Gastroesophageal sphincter (tissue), 4 donors: ENCODE measurements at regions not wholly inside any gene's neighbourhood (a gene's known extent, or its start where the extent isn't known, plus 50 kb on each side); places are given as distances from the start of the nearest gene placed in this dataset.

Experiments used
- ATAC-seq: fragments of 150-250 bp; one replicate; pipeline ENCODE4 v1.9.1; 2016; ENCODE audit warnings: mild to moderate bottlenecking, moderate library complexity
- H3K27ac ChIP-seq, 4 donors: fragments of 200-600 bp; sonication (generic) in 3 of 4; 1 replicate in 3 of 4; 2 replicates in 1 of 4; pipeline ENCODE4 v1.5.1; 2016 to 2019
- H3K27me3 ChIP-seq: fragments of 200-600 bp; sonication (generic); one replicate; pipeline ENCODE4 v1.5.1; 2019
- H3K36me3 ChIP-seq, 2 donors: fragments of 200-600 bp; sonication (generic); one replicate each; pipeline ENCODE4 v1.5.1; 2019; ENCODE audit warnings: control low read depth in 1 of 2
- H3K4me1 ChIP-seq, 3 donors: fragments of 200-600 bp; sonication (generic); 1 replicate in 2 of 3; 2 replicates in 1 of 3; pipeline ENCODE4 v1.5.1; 2016 to 2019; ENCODE audit warnings: control low read depth in 2 of 3
- H3K4me3 ChIP-seq, 2 donors: fragments of 200-600 bp; sonication (generic); one replicate each; pipeline ENCODE4 v1.5.1; 2019; ENCODE audit warnings: mild to moderate bottlenecking in 1 of 2, moderate library complexity in 1 of 2
- H3K9me3 ChIP-seq, 3 donors: fragments of 200-600 bp; sonication (generic); one replicate each; pipeline ENCODE4 v1.5.1; 2017 to 2019; ENCODE audit warnings: control low read depth in 2 of 3
- CTCF ChIP-seq, 4 experiments: fragments of 200-600 bp in 2 of 4; fragments of 450-650 bp in 2 of 4; sonication (generic) in 1 of 4; IDR thresholded peaks; one replicate each; pipeline ENCODE4 v1.5.1; 2017 to 2019; ENCODE audit warnings: antibody characterized with exemption in 4 of 4, mild to moderate bottlenecking in 2 of 4, moderate library complexity in 2 of 4
- EP300 ChIP-seq: sonication (generic); formaldehyde crosslinking; IDR thresholded peaks from one replicate; pipeline ENCODE4 v1.6.1; 2017; ENCODE audit warnings: antibody characterized with exemption, mild to moderate bottlenecking
- POLR2A ChIP-seq, 2 donors: fragments of 450-650 bp; IDR thresholded peaks; one replicate each; pipeline ENCODE4 v1.6.1; 2017; ENCODE audit warnings: antibody characterized with exemption in 2 of 2, mild to moderate bottlenecking in 2 of 2, moderate library complexity in 1 of 2
- POLR2AphosphoS5 ChIP-seq: sonication (generic); formaldehyde crosslinking; IDR thresholded peaks from one replicate; pipeline ENCODE4 v1.6.1; 2017; ENCODE audit warnings: antibody characterized with exemption
- WGBS, 2 donors: methylation state at CpG; one replicate each; pipeline ENCODE4 v1.1.5; 2018; ENCODE audit warnings: low coverage in 1 of 2; 5-methylcytosine and 5-hydroxymethylcytosine counted together

GRCh38 chr11:32279672-32280071, 155.7 kb downstream of the WT1 start:
- Histone ChIP-seq H3K9me3 (peaks cover 0 to 5% (median 0%) of the 10 kb centered on the region in 3 donors), H3K27ac (no peak overlapping the region), H3K27me3 (no peaks in the 10 kb centered on the region), H3K36me3 (no peaks in the 10 kb centered on the region), H3K4me3 (no peak overlapping the region), H3K4me1 (no peaks in the 10 kb centered on the region)
- TF ChIP-seq EP300: no peak
- TF ChIP-seq CTCF (IDR thresholded peaks at IDR 0.05): no peak
- no peak for TF ChIP-seq POLR2A (IDR thresholded peaks at IDR 0.05)
- TF ChIP-seq POLR2AphosphoS5: no peak
- no peak for ATAC-seq
- 71 to 74% methylated on average over 3 of the region's 3 CpGs for WGBS, 2 donors

GRCh38 chr11:32280339-32280738, 155.0 kb downstream of the WT1 start:
- Histone ChIP-seq H3K4me1 (no peaks in the 10 kb centered on the region), H3K4me3 (no peak overlapping the region), H3K9me3 (peaks cover 0 to 5% (median 0%) of the 10 kb centered on the region in 3 donors), H3K27me3 (no peaks in the 10 kb centered on the region), H3K36me3 (no peaks in the 10 kb centered on the region), H3K27ac (no peak overlapping the region)
- no peak for TF ChIP-seq EP300
- TF ChIP-seq POLR2AphosphoS5: no peak
- no peak for TF ChIP-seq CTCF (IDR thresholded peaks at IDR 0.05)
- WGBS, 2 donors: 93 to 100% methylated on average over 1 of the region's 1 CpG
- ATAC-seq: no peak

- TF ChIP-seq EP300 (no peak), POLR2AphosphoS5 (no peak), CTCF (IDR thresholded peaks at IDR 0.05) (no peak), POLR2A (IDR thresholded peaks at IDR 0.05) (no peak)
- WGBS, 2 donors: 0 to 13% methylated on average over 1 of the region's 1 CpG
- peaks cover 5% of the 10 kb centered on the region for H3K27me3 ChIP-seq
- H3K4me1 ChIP-seq: no peaks in the 10 kb centered on the region
- no peaks in the 10 kb centered on the region for H3K36me3 ChIP-seq
- H3K9me3 ChIP-seq: peaks cover 0 to 7% (median 0%) of the 10 kb centered on the region in 3 donors
- H3K4me3 ChIP-seq: no peak overlapping the region
- no peak for ATAC-seq
- no peak overlapping the region for H3K27ac ChIP-seq
Measured at GRCh38 chr11:32288276-32288675, 147.1 kb downstream of the WT1 start.

GRCh38 chr11:32289701-32290100, 145.6 kb downstream of the WT1 start:
- no peak overlapping the region for H3K27ac ChIP-seq
- H3K4me1 ChIP-seq: no peaks in the 10 kb centered on the region
- H3K27me3 ChIP-seq: peaks cover 5% of the 10 kb centered on the region
- ATAC-seq: no peak
- no peaks in the 10 kb centered on the region for H3K36me3 ChIP-seq
- 76 to 88% methylated on average over 4 to 5 of the region's 5 CpGs for WGBS, 2 donors
- H3K4me3 ChIP-seq: no peak overlapping the region
- TF ChIP-seq EP300: no peak
- no peak for TF ChIP-seq CTCF (IDR thresholded peaks at IDR 0.05)
- TF ChIP-seq POLR2A (IDR thresholded peaks at IDR 0.05): no peak
- TF ChIP-seq POLR2AphosphoS5: no peak
- H3K9me3 ChIP-seq: peaks cover 0 to 8% (median 0%) of the 10 kb centered on the region in 3 donors

GRCh38 chr11:32290783-32291182, 144.6 kb downstream of the WT1 start:
- TF ChIP-seq EP300: no peak
- no peak for TF ChIP-seq POLR2AphosphoS5
- no peak for TF ChIP-seq POLR2A (IDR thresholded peaks at IDR 0.05)
- TF ChIP-seq CTCF (IDR thresholded peaks at IDR 0.05): no peak
- Histone ChIP-seq H3K9me3 (peaks cover 0 to 8% (median 0%) of the 10 kb centered on the region in 3 donors), H3K4me3 (no peak overlapping the region), H3K36me3 (no peaks in the 10 kb centered on the region), H3K27ac (no peak overlapping the region), H3K4me1 (no peaks in the 10 kb centered on the region), H3K27me3 (peaks cover 5% of the 10 kb centered on the region)
- WGBS, 2 donors: 63 to 74% methylated on average over 3 of the region's 3 CpGs
- ATAC-seq: no peak
